GM12865 (cell line): ENCODE measurements at regions not wholly inside any gene's neighbourhood (a gene's known extent, or its start where the extent isn't known, plus 50 kb on each side); places are given as distances from the start of the nearest gene placed in this dataset.

Source experiments
- DNase-seq: peaks from one replicate; pipeline ENCODE4 v3.0.0; 2010; ENCODE audit warnings: low read depth
- H3K4me3 ChIP-seq: 2 replicates; pipeline ENCODE4 v1.5.1; 2011; ENCODE audit warnings: mild to moderate bottlenecking, low read depth, low read length, control low read depth
- TF ChIP-seq, protein P1 (sequence below): IDR thresholded peaks from 2 replicates; pipeline ENCODE4 v1.5.1; 2011; ENCODE audit warnings: low read length, control low read depth, low read depth, inconsistent platforms; ENCODE audit not compliant: insufficient read depth; ENCODE audit errors: missing control alignments

DNA sequence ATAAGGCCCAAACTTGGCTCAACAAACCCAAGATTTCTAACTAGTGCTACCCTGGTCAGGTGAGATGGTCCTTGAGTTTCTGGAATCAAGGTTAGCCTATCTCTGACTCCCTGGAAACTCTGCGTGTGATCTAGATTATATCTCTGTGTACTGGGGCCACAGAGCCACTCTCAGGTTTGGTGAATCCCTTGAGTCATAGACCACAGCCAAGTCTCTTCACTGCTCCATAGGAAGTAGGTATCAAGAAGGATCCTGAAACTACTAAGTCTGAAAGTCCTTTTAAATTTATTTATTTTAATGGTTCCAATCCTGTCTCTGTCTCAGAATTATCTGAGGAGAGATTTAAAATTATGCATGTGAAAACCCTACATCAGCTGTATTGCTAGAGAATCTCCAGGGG, 99.1 kb downstream of the TUSC7 start:
- H3K4me3 ChIP-seq, result no peak overlapping the region
- no peak for DNase-seq
- TF ChIP-seq, protein P1, sequence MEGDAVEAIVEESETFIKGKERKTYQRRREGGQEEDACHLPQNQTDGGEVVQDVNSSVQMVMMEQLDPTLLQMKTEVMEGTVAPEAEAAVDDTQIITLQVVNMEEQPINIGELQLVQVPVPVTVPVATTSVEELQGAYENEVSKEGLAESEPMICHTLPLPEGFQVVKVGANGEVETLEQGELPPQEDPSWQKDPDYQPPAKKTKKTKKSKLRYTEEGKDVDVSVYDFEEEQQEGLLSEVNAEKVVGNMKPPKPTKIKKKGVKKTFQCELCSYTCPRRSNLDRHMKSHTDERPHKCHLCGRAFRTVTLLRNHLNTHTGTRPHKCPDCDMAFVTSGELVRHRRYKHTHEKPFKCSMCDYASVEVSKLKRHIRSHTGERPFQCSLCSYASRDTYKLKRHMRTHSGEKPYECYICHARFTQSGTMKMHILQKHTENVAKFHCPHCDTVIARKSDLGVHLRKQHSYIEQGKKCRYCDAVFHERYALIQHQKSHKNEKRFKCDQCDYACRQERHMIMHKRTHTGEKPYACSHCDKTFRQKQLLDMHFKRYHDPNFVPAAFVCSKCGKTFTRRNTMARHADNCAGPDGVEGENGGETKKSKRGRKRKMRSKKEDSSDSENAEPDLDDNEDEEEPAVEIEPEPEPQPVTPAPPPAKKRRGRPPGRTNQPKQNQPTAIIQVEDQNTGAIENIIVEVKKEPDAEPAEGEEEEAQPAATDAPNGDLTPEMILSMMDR, result no peak

DNA sequence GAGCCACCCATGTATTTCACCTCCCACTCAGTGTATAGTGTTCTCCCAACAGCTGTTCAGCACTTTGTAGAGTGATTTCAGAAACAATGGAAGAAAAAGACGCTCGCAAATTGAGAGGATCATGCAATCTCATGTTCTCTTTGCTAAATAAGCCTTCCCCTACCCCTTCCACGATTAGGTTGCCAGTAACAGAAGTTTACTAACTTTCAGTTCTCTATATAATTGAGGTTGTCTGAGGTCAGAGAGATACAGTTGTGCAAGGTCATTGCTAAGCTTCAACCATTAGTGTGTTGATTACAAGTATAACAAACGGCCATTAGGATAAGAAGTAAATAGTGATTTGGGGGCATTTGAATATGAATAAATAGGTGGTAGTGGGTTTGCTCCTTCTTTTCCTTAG, 99.6 kb downstream of the TUSC7 start:
- DNase-seq, result no peak

DNA sequence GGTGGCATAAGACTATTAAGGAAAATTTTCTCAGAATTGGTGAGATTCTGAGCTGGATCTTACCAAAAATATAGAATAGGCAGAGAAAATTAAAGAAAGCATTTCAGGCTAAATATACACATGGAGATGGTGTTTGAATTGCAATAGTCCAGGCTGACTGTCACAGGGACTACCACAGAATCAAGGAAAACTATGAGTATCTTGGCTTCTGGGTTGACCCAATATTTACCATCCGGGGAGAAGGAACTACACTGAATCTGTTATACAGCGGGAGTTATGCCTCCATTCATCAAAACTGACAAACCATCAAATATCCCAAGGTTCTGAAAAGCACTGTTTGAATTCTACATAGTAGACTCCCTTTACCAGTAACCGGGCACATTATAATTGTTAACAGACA, 102.2 kb downstream of the TUSC7 start:
- TF ChIP-seq, protein P1, result no peak
- H3K4me3 ChIP-seq, result no peak overlapping the region
- DNase-seq, result no peak

More for the DNA sequence above, 99.6 kb downstream of the TUSC7 start:
- no peak overlapping the region for H3K4me3 ChIP-seq
- TF ChIP-seq, protein P1, result no peak

DNA sequence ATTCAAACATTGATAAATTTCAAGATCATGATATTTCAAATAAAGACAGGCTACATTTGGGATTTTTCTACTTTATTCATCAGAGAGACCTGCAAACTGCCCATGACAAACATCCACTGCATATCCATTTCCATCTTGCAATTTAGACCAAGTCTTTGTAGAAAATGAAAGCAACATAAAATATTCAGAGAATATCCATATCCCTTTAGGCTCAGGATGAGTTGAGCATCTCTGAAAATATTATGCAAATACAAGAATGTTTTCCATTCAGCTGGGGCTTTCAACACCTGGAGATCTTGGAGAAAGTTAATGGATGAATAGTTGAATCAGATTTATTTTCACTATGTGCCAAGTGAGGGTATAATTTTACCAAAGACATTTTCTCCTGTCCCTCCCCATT, 103.4 kb downstream of the TUSC7 start:
- H3K4me3 ChIP-seq, result no peak overlapping the region
- TF ChIP-seq, protein P1, result no peak

DNA sequence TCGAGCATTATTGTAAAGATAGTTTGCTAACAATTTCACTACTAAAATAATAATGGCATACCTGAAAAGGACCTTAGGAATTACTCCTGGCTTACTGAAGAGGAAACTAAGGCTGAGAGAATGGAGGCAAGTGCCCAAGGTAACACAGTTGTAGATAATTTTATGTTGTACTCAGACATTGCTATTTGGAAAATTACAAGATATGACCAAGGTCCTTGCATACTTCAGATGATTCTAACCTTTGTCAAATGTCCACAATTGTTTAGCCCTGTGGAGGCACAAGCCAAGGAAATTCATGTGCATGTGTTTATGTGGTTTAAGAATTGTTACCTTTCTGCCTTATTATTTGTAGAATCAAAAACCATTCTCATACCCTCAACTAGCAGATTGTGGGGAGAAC, 105.7 kb downstream of the TUSC7 start:
- DNase-seq, result no peak
- TF ChIP-seq, protein P1, result no peak
- H3K4me3 ChIP-seq, result no peak overlapping the region

More for the DNA sequence above, 103.4 kb downstream of the TUSC7 start:
- no peak for DNase-seq

DNA sequence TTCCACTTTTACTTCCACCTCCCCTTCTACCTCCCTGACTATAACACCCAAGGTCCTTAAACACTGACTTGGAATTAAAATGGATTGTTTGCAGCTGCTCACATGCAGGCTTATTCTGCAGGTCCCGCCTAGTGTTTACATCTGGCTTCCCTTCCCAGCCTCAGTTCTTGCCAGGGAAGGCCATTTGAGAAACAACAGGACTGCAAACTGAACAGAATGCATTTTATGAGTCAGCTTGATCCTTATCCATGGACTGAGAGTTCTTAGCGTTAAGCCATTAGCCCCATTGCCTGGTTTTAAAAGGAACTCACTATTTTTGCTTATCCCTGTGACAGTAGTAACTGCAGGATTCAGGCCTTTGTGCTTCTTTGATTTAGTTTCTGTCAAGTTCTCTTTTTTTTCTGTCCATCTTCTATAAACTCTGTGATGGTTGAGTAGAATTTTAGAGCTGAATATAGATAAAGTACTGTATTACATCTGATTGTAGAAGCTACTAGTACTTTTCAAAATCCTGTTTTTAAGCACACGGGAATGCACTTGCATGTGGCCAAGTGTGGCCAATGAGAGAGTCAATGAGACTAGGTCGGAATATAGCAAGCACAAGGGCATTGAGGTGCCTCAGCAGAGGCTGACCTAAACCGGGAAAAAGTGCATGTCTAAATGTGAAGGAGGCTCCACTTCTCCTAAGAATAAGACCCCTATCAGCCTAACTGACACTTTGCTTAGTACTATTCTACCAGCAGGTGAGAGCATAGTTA, 106.4 kb downstream of the TUSC7 start:
- H3K4me3 ChIP-seq, result no peak overlapping the region
- TF ChIP-seq, protein P1, result no peak
- DNase-seq, result no peak

DNA sequence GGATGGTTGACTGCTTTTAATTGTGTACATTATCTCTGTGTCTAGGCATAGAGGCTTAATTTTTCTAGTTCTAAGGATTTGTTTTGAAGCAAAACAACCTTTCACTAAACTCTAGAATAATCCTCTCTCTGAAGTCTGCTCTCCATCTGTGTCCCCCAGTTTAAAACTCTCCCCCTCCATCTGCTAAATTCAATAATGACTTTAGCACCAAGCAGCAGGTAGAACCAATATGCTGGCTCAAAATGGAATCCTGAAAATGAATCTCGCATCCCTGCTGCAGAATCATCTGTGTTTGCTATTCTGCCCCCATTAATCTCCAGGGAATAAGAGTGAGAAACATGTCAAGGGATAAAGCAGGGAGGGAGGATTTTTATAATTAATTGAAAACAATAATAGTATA, 111.8 kb downstream of the TUSC7 start:
- no peak overlapping the region for H3K4me3 ChIP-seq
- TF ChIP-seq, protein P1, result no peak
- no peak for DNase-seq
